H9 (cell line): ENCODE measurements at regions not wholly inside any gene's neighbourhood (a gene's known extent, or its start where the extent isn't known, plus 50 kb on each side); places are given as distances from the start of the nearest gene placed in this dataset.

Experiments
- DNase-seq: peaks from one replicate; pipeline ENCODE4 v3.0.0-alpha.2; 2017
- H2AFZ ChIP-seq: one replicate; pipeline ENCODE4 v1.6.1; 2013; ENCODE audit warnings: mild to moderate bottlenecking, low read length, control low read depth, moderate library complexity
- H2AK5ac ChIP-seq: 2 replicates; pipeline ENCODE4 v1.6.1; 2013; ENCODE audit warnings: low read length, control low read depth, mixed read lengths; ENCODE audit not compliant: insufficient read length
- H2BK120ac ChIP-seq: one replicate; pipeline ENCODE4 v1.6.1; 2013; ENCODE audit warnings: low read depth, mild to moderate bottlenecking, low read length, control low read depth, inconsistent platforms; ENCODE audit not compliant: poor library complexity, severe bottlenecking
- H2BK12ac ChIP-seq: 2 replicates; pipeline ENCODE4 v1.6.1; 2013; ENCODE audit warnings: low read length, control low read depth, mixed read lengths, low read depth; ENCODE audit not compliant: insufficient read length
- H2BK15ac ChIP-seq: 2 replicates; pipeline ENCODE4 v1.6.1; 2013; ENCODE audit warnings: low read depth, low read length, control low read depth
- H2BK20ac ChIP-seq: one replicate; pipeline ENCODE4 v1.6.1; 2013; ENCODE audit warnings: low read depth, mild to moderate bottlenecking, low read length, control low read depth, inconsistent platforms; ENCODE audit not compliant: poor library complexity, severe bottlenecking
- H2BK5ac ChIP-seq: 2 replicates; pipeline ENCODE4 v1.6.1; 2013; ENCODE audit warnings: low read length, control low read depth, mixed read lengths; ENCODE audit not compliant: insufficient read length
- H3K14ac ChIP-seq: 2 replicates; pipeline ENCODE4 v1.6.1; 2013; ENCODE audit warnings: low read length, control low read depth; ENCODE audit not compliant: insufficient read depth
- H3K18ac ChIP-seq: 2 replicates; pipeline ENCODE4 v1.6.1; 2013; ENCODE audit warnings: low read depth, mild to moderate bottlenecking, mixed read lengths, low read length, control low read depth; ENCODE audit not compliant: insufficient read length
- H3K23ac ChIP-seq: 2 replicates; pipeline ENCODE4 v1.6.1; 2013; ENCODE audit warnings: low read length, control low read depth, mixed read lengths, low read depth; ENCODE audit not compliant: insufficient read length
- H3K23me2 ChIP-seq: 2 replicates; pipeline ENCODE4 v1.6.1; 2013; ENCODE audit warnings: low read depth, mild to moderate bottlenecking, mixed read lengths, low read length, control low read depth; ENCODE audit not compliant: insufficient read length, poor library complexity, severe bottlenecking
- H3K27ac ChIP-seq: 2 replicates; pipeline ENCODE4 v1.5.1; 2013; ENCODE audit warnings: low read length, control low read depth, mixed read lengths, low read depth; ENCODE audit not compliant: insufficient read length
- H3K27me3 ChIP-seq: 2 replicates; pipeline ENCODE4 v1.6.1; 2013; ENCODE audit warnings: low read length, control low read depth, inconsistent platforms; ENCODE audit not compliant: insufficient read depth
- H3K4ac ChIP-seq: 2 replicates; pipeline ENCODE4 v1.6.1; 2013; ENCODE audit warnings: low read depth, mild to moderate bottlenecking, control low read depth, inconsistent platforms, low read length, moderate library complexity
- H3K4me1 ChIP-seq: 2 replicates; pipeline ENCODE4 v1.6.1; 2013; ENCODE audit warnings: low read length, control low read depth, inconsistent platforms; ENCODE audit not compliant: insufficient read depth
- H3K4me2 ChIP-seq: 2 replicates; pipeline ENCODE4 v1.6.1; 2013; ENCODE audit warnings: low read length, control low read depth, mixed read lengths; ENCODE audit not compliant: insufficient read length, insufficient read depth
- H3K56ac ChIP-seq: 2 replicates; pipeline ENCODE4 v1.6.1; 2013; ENCODE audit warnings: low read depth, mild to moderate bottlenecking, mixed read lengths, low read length, control low read depth; ENCODE audit not compliant: insufficient read length
- H3K79me1 ChIP-seq: 2 replicates; pipeline ENCODE4 v1.6.1; 2013; ENCODE audit warnings: low read depth, mild to moderate bottlenecking, moderate library complexity, low read length, control low read depth, inconsistent platforms; ENCODE audit not compliant: insufficient read depth, poor library complexity, severe bottlenecking
- H3K79me2 ChIP-seq: 2 replicates; pipeline ENCODE4 v1.6.1; 2013; ENCODE audit warnings: low read length, control low read depth, inconsistent platforms; ENCODE audit not compliant: insufficient read depth
- H3K9ac ChIP-seq: 2 replicates; pipeline ENCODE4 v1.6.1; 2013; ENCODE audit warnings: low read length, control low read depth, mixed read lengths; ENCODE audit not compliant: insufficient read length; ENCODE audit errors: extremely low read depth
- H3K9me3 ChIP-seq: one replicate; pipeline ENCODE4 v1.6.1; 2013; ENCODE audit warnings: low read depth, low read length, inconsistent platforms; ENCODE audit not compliant: control insufficient read depth
- H3T11ph ChIP-seq: one replicate; pipeline ENCODE4 v1.6.1; 2013; ENCODE audit warnings: mild to moderate bottlenecking, low read length, control low read depth, inconsistent platforms
- H4K20me1 ChIP-seq: one replicate; pipeline ENCODE4 v1.6.1; 2013; ENCODE audit not compliant: control insufficient read depth, insufficient read length, insufficient read depth
- H4K5ac ChIP-seq: 2 replicates; pipeline ENCODE4 v1.6.1; 2013; ENCODE audit warnings: low read depth, mild to moderate bottlenecking, mixed read lengths, low read length, control low read depth; ENCODE audit not compliant: insufficient read length
- H4K8ac ChIP-seq: replicated peaks from 2 replicates; pipeline ENCODE4 v1.6.1; 2013; ENCODE audit warnings: low read length, control low read depth, mixed read lengths, low read depth; ENCODE audit not compliant: insufficient read length
- H4K91ac ChIP-seq: 2 replicates; pipeline ENCODE4 v1.6.1; 2013; ENCODE audit warnings: low read depth, mild to moderate bottlenecking, moderate library complexity, mixed read lengths, low read length, control low read depth; ENCODE audit not compliant: insufficient read length
- H3K27ac Mint-ChIP-seq, 3 experiments: 2 replicates in 2 of 3; 3 replicates in 1 of 3; pipeline ENCODE4 v1.8.0; 2020 to 2021; ENCODE audit warnings: mixed read lengths in 3 of 3, mild to moderate bottlenecking in 1 of 3, moderate library complexity in 1 of 3
- H3K27me3 Mint-ChIP-seq: 2 replicates; pipeline ENCODE4 v1.8.0; 2021; ENCODE audit warnings: low read depth, mild to moderate bottlenecking, moderate library complexity, mixed read lengths
- H3K36me3 Mint-ChIP-seq, 3 experiments: 2 replicates in 2 of 3; 3 replicates in 1 of 3; pipeline ENCODE4 v1.8.0; 2020 to 2021; ENCODE audit warnings: low read depth in 3 of 3, mixed read lengths in 3 of 3; ENCODE audit not compliant: insufficient read depth in 1 of 3
- H3K4me1 Mint-ChIP-seq, 2 experiments: 2 replicates each; pipeline ENCODE4 v1.8.0; 2020; ENCODE audit warnings: mixed read lengths in 2 of 2
- H3K4me3 Mint-ChIP-seq, 2 experiments: 2 replicates in 1 of 2; 3 replicates in 1 of 2; pipeline ENCODE4 v1.8.0; 2020 to 2021; ENCODE audit warnings: mild to moderate bottlenecking in 2 of 2, mixed read lengths in 2 of 2, moderate library complexity in 1 of 2
- H3K9me3 Mint-ChIP-seq, 2 experiments: 2 replicates in 1 of 2; 3 replicates in 1 of 2; pipeline ENCODE4 v1.8.0; 2020; ENCODE audit warnings: mild to moderate bottlenecking in 2 of 2, mixed read lengths in 2 of 2, moderate library complexity in 1 of 2
- WGBS: extraction: QIAGEN DNeasy Blood & Tissue Kit; methylation state at CpG from one replicate; pipeline ENCODE4 v1.1.7; 2013; ENCODE audit warnings: missing lambda C conversion rate, low lambda C conversion rate, mixed read lengths; ENCODE audit not compliant: insufficient read length; ENCODE audit errors: extremely low coverage; 5-methylcytosine and 5-hydroxymethylcytosine counted together
- TF ChIP-seq, protein P1 (sequence below): fragments of 200-600 bp; sonication (generic); conservative IDR thresholded peaks from 3 replicates; pipeline ENCODE4 v1.8.0; 2021; ENCODE audit warnings: antibody characterized with exemption, mild to moderate bottlenecking

DNA sequence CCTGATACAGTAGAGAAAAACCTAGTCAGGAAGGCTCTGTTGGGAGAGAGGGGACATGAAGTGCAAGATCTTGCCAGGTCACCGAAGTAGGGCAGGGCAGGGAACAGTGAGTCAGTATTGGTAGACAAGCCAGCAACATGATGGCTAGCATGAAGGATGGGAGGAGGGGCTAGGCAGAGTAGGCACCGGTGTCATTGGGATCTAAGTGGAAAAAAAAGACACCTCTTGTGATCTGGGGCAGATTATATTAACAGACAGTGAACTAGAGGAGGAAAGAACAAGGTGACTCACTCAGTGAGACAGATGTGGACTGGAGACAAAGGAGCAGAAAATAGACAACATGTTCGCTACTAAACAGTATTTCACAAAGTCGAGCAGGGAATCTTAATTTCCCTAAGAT is 149.2 kb upstream of the SLC24A5 start:
- Histone ChIP-seq H4K8ac (no peak overlapping the region), H4K91ac (no peak overlapping the region), H2BK12ac (no peak overlapping the region), H3K23ac (no peak overlapping the region), H3K27me3 (no peaks in the 10 kb centered on the region), H4K5ac (no peak overlapping the region), H3K14ac (no peak overlapping the region), H3K18ac (no peak overlapping the region), H3K79me2 (no peaks in the 10 kb centered on the region), H3K79me1 (no peaks in the 10 kb centered on the region), H3K27ac (no peak overlapping the region), H3K56ac (no peak overlapping the region), H2BK5ac (no peak overlapping the region), H3K9me3 (no peaks in the 10 kb centered on the region), H2AFZ (no peak overlapping the region), H2BK20ac (no peak overlapping the region), H3K9ac (no peak overlapping the region), H3K4me1 (peaks cover 2% of the 10 kb centered on the region; the same call in 1 of the 2 replicates), H3K4ac (no peak overlapping the region), H2AK5ac (no peak overlapping the region), H2BK15ac (no peak overlapping the region), H3T11ph (no peak overlapping the region), H4K20me1 (no peaks in the 10 kb centered on the region), H2BK120ac (no peak overlapping the region), H3K4me2 (no peak overlapping the region), H3K23me2 (no peaks in the 10 kb centered on the region)
- Mint-ChIP-seq H3K9me3 (no peaks in the 10 kb centered on the region), H3K4me3 (no peak overlapping the region), H3K36me3 (peaks cover 0 to 4% (median 0%) of the 10 kb centered on the region in 3 experiments; a peak in 1 of 7 replicates), H3K27ac (no peak overlapping the region), H3K4me1 (peaks cover 14 to 23% of the 10 kb centered on the region in 2 experiments), H3K27me3 (no peaks in the 10 kb centered on the region)
- DNase-seq = no peak
- WGBS = no CpG with 5 or more reads among the region's 4 CpGs
- TF ChIP-seq, protein P1, sequence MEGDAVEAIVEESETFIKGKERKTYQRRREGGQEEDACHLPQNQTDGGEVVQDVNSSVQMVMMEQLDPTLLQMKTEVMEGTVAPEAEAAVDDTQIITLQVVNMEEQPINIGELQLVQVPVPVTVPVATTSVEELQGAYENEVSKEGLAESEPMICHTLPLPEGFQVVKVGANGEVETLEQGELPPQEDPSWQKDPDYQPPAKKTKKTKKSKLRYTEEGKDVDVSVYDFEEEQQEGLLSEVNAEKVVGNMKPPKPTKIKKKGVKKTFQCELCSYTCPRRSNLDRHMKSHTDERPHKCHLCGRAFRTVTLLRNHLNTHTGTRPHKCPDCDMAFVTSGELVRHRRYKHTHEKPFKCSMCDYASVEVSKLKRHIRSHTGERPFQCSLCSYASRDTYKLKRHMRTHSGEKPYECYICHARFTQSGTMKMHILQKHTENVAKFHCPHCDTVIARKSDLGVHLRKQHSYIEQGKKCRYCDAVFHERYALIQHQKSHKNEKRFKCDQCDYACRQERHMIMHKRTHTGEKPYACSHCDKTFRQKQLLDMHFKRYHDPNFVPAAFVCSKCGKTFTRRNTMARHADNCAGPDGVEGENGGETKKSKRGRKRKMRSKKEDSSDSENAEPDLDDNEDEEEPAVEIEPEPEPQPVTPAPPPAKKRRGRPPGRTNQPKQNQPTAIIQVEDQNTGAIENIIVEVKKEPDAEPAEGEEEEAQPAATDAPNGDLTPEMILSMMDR = no peak
